OCI-LY7 (cell line): ENCODE measurements at regions not wholly inside any gene's neighbourhood (a gene's known extent, or its start where the extent isn't known, plus 50 kb on each side); places are given as distances from the start of the nearest gene placed in this dataset.

ENCODE experiments used
- CTCF ChIP-seq: fragments of 200-600 bp; sonication (generic); conservative IDR thresholded peaks from 2 replicates; pipeline ENCODE4 v1.5.1; 2014; ENCODE audit warnings: mild to moderate bottlenecking, antibody characterized with exemption, low read length, moderate library complexity, mixed read lengths
- EZH2phosphoT487 ChIP-seq: fragments of 200-600 bp; sonication (generic); IDR thresholded peaks from 2 replicates; pipeline ENCODE4 v1.6.1; 2018; ENCODE audit warnings: low read depth, borderline replicate concordance, mild to moderate bottlenecking, mixed run types, antibody characterized with exemption, low read length, moderate library complexity, mixed read lengths

- no peak for TF ChIP-seq CTCF
- no peak for TF ChIP-seq EZH2phosphoT487
Observed at GRCh38 chr18:22830511-22830910, 102.6 kb upstream of the RBBP8 start.
